Transverse colon (tissue), 4 donors: ENCODE measurements at regions not wholly inside any gene's neighbourhood (a gene's known extent, or its start where the extent isn't known, plus 50 kb on each side); places are given as distances from the start of the nearest gene placed in this dataset.
A peak's percentile ranks its signal among the peaks of the same experiment; 100 is the strongest.
"Not testable (repeated sequence)": the region's sequence is repeated elsewhere in the genome, so short reads cannot be mapped to it uniquely, and the experiment has no call there.

Experiments used
- DNase-seq: peaks from one replicate; pipeline ENCODE4 v3.0.0-alpha.2; 2019
- H3K27ac ChIP-seq, 4 donors: fragments of 200-600 bp; sonication (generic); 2 replicates each; pipeline ENCODE4 v1.5.1; 2016 to 2018; ENCODE audit warnings: inconsistent platforms in 4 of 4
- H3K27me3 ChIP-seq: fragments of 200-600 bp; sonication (generic); 2 replicates; pipeline ENCODE4 v1.5.1; 2017; ENCODE audit warnings: inconsistent platforms
- H3K36me3 ChIP-seq, 4 donors: fragments of 200-600 bp; sonication (generic); 2 replicates each; pipeline ENCODE4 v1.5.1; 2017 to 2019; ENCODE audit warnings: inconsistent platforms in 4 of 4
- H3K4me1 ChIP-seq, 4 donors: fragments of 200-600 bp; sonication (generic); 2 replicates each; pipeline ENCODE4 v1.5.1; 2017 to 2020; ENCODE audit warnings: inconsistent platforms in 4 of 4
- H3K4me3 ChIP-seq, 4 donors: fragments of 200-600 bp; sonication (generic); 1 replicate in 1 of 4; 2 replicates in 3 of 4; pipeline versions ENCODE4 v1.5.1 to v1.6.1; 2017 to 2019; ENCODE audit warnings: inconsistent platforms in 4 of 4
- H3K9me3 ChIP-seq, 2 donors: fragments of 200-600 bp; sonication (generic); 2 replicates each; pipeline ENCODE4 v1.5.1; 2017 to 2019; ENCODE audit warnings: inconsistent platforms in 2 of 2
- EP300 ChIP-seq: sonication (generic); formaldehyde crosslinking; IDR thresholded peaks from one replicate; pipeline ENCODE4 v1.6.1; 2017; ENCODE audit warnings: antibody characterized with exemption, low read depth
- POLR2A ChIP-seq: fragments of 450-650 bp; IDR thresholded peaks from one replicate; pipeline ENCODE4 v1.6.1; 2016; ENCODE audit warnings: antibody characterized with exemption, mild to moderate bottlenecking, moderate library complexity
- POLR2AphosphoS5 ChIP-seq, 3 donors: sonication (generic); formaldehyde crosslinking; IDR thresholded peaks; one replicate each; pipeline ENCODE4 v1.6.1; 2016; ENCODE audit warnings: antibody characterized with exemption in 3 of 3
- WGBS, 2 donors: methylation state at CpG; one replicate each; pipeline ENCODE4 v1.1.5; 2018; ENCODE audit warnings: low coverage in 1 of 2; 5-methylcytosine and 5-hydroxymethylcytosine counted together
- in situ Hi-C, 4 donors: fragments of 200-750 bp; cut with MboI; loops; one replicate each; pipeline versions ENCODE4 v1.15.0 to v1.15.1; 2017; ENCODE audit warnings: low sequenced_read_pairs in 3 of 4, low pct_ligation_motif_present in 1 of 4, low pct_unique_long_range_greater_than_20kb in 1 of 4
- intact Hi-C: fragments of 100-400 bp; cut with DNase I; formaldehyde crosslinking; loops from one replicate; pipeline ENCODE4 v1.15.1; 2023; ENCODE audit warnings: low total_unique reads
- TF ChIP-seq, protein P1 (sequence below), 5 experiments: fragments of 200-600 bp in 3 of 5; fragments of 450-650 bp in 2 of 5; sonication (generic) in 3 of 5; IDR thresholded peaks; 1 replicate in 2 of 5; 2 replicates in 3 of 5; pipeline ENCODE4 v1.5.1; 2016 to 2017; ENCODE audit warnings: antibody characterized with exemption in 5 of 5, inconsistent platforms in 3 of 5, mild to moderate bottlenecking in 2 of 5, moderate library complexity in 1 of 5

DNA sequence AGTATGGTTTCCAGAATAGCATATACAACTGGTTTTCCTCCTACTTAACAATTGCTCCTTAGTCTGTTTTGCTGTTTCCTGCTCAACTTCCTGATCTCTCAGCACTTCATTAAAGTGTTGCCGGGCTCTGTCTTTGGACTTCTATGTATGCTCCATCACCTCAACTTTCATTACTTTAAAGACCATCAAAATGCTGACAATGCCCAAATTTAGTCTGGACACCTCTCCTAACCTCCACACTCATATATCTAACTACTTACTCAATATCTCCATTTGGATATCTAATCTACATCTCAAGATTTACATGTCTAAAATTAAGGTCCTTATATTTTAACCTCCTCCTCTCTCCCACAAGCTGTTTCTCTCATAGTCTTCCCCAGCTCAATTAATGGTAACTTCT lies 54.4 kb upstream of the LGR5 start:
- Histone ChIP-seq H3K4me3 (no peak overlapping the region), H3K4me1 (no peaks in the 10 kb centered on the region), H3K27ac (no peak overlapping the region), H3K36me3 (no peaks in the 10 kb centered on the region), H3K27me3 (no peaks in the 10 kb centered on the region), H3K9me3 (no peaks in the 10 kb centered on the region)
- in situ Hi-C loops (no loop called here), intact Hi-C loops (no loop called here)
- 47 to 67% methylated on average over 1 of the region's 1 CpG for WGBS, 2 donors
- DNase-seq = no peak
- TF ChIP-seq EP300 (no peak), POLR2AphosphoS5 (IDR thresholded peaks at IDR 0.05) (no peak), POLR2A (no peak)
- TF ChIP-seq, protein P1, sequence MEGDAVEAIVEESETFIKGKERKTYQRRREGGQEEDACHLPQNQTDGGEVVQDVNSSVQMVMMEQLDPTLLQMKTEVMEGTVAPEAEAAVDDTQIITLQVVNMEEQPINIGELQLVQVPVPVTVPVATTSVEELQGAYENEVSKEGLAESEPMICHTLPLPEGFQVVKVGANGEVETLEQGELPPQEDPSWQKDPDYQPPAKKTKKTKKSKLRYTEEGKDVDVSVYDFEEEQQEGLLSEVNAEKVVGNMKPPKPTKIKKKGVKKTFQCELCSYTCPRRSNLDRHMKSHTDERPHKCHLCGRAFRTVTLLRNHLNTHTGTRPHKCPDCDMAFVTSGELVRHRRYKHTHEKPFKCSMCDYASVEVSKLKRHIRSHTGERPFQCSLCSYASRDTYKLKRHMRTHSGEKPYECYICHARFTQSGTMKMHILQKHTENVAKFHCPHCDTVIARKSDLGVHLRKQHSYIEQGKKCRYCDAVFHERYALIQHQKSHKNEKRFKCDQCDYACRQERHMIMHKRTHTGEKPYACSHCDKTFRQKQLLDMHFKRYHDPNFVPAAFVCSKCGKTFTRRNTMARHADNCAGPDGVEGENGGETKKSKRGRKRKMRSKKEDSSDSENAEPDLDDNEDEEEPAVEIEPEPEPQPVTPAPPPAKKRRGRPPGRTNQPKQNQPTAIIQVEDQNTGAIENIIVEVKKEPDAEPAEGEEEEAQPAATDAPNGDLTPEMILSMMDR (IDR thresholded peaks at IDR 0.05) = no peak

DNA sequence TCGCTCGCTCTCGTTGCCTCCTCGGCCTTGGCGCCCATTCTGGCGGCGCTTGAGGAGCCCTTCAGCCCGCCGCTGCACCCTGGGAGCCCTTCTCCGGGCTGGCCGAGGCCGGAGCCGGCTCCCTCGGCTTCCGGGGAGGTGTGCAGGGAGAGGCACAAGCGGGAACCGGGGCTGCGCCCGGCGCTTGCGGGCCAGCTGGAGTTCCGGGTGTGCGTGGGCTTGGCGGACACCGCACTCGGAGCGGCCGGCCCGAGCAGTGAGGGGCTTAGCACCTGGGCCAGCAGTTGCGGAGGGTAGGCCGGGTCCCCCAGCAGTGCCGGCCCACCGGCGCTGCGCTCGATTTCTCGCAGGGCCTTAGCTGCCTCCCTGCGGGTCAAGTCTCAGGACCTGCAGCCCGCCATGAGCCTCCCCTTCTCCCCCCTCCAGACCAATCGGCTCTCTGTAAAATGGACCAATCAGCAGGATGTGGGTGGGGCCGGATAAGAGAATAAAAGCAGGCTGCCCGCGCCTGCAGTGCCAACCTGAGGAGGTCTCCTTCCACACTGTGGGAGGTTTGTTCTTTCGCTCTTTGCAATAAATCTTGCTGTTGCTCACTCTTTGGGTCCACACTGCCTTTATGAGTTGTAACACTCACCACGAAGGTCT lies 62.8 kb upstream of the LGR5 start:
- H3K36me3 ChIP-seq, intact Hi-C loops, H3K27ac ChIP-seq, H3K27me3 ChIP-seq, H3K9me3 ChIP-seq, H3K4me3 ChIP-seq, H3K4me1 ChIP-seq, in situ Hi-C loops, DNase-seq: not testable (repeated sequence)
- WGBS, 2 donors = 96 to 100% methylated on average over 2 to 43 of the region's 45 CpGs

DNA sequence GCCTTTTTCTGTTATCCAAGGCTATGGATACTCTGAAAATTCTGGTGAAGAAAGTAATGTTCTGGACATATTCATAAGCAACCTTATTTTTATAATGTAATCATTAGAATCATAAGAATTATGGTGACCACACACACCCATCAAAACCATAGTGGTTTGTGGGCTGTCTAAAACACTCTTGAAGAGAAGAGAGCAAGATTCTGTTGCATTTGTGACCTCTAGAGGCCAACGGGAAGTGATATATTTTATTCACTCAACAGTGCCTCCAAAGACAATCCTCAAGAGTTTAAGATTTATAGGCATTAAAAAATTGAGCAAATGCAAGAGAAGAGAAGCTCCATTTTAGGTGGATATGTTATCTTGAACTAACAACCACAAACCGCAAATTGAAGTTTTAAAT lies 68.5 kb upstream of the LGR5 start:
- intact Hi-C loops = no loop called here

DNA sequence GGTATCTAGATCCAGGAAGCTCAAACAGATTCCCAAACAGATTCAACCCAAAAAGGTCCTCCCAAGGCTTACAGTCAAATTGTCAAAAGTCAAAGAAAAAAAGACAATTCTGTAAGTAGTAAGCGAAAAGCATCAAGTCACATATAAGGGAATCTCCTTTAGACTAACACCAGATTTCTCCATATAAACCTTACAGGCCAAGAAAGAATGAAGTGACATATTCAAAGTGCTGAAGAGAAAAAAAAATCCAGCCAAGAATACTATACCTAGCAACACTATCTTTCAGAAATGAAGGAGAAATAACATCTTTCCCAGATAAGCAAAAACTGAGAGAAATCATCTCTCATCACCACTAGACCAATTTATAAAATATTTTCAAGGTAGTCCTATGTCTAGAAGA lies 79.6 kb upstream of the LGR5 start:
- WGBS, 2 donors = 90 to 100% methylated on average over 1 of the region's 1 CpG
- in situ Hi-C loops = no loop called here
- Histone ChIP-seq H3K36me3 (no peaks in the 10 kb centered on the region), H3K4me3 (no peak overlapping the region), H3K4me1 (no peaks in the 10 kb centered on the region), H3K27me3 (no peaks in the 10 kb centered on the region), H3K27ac (no peak overlapping the region), H3K9me3 (peaks cover 19 to 20% of the 10 kb centered on the region in 2 donors)
- TF ChIP-seq POLR2AphosphoS5 (IDR thresholded peaks at IDR 0.05) (no peak), POLR2A (no peak), EP300 (no peak)
- TF ChIP-seq, protein P1 (IDR thresholded peaks at IDR 0.05) = no peak
- DNase-seq = no peak
- intact Hi-C loops = no loop called here

More for the DNA sequence above, 68.5 kb upstream of the LGR5 start:
- Histone ChIP-seq H3K4me3 (no peak overlapping the region), H3K4me1 (no peaks in the 10 kb centered on the region), H3K27ac (no peak overlapping the region), H3K36me3 (no peaks in the 10 kb centered on the region), H3K9me3 (no peaks in the 10 kb centered on the region), H3K27me3 (no peaks in the 10 kb centered on the region)
- DNase-seq = no peak
- WGBS, 2 donors = 47 to 66% methylated on average over 2 of the region's 2 CpGs
- TF ChIP-seq, protein P1 (IDR thresholded peaks at IDR 0.05) = peak in 1 of 5 experiments; percentile 17
- TF ChIP-seq POLR2A = no peak
- in situ Hi-C loops = no loop called here

DNA sequence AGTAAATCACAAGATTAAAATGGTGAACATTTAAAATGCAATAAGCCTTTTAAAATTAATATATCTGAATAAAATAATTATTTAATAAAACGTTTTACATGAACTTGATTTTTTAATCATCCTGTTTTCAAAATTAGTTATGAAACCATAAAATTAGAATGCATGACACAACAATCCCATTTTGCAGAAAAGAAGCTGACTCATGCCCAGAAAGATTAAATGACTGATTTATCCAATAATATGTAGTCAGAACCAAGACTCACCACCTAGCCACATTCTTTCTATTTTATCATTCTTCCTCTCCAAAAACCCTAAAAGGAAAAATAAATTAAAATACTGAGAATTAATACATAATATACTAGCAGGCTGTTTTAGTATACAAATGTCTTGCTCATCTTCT lies 83.0 kb upstream of the LGR5 start:
- DNase-seq = no peak
- Histone ChIP-seq H3K4me1 (no peaks in the 10 kb centered on the region), H3K9me3 (peaks cover 19 to 20% of the 10 kb centered on the region in 2 donors), H3K36me3 (no peaks in the 10 kb centered on the region), H3K27ac (no peak overlapping the region), H3K27me3 (no peaks in the 10 kb centered on the region), H3K4me3 (no peak overlapping the region)
- TF ChIP-seq POLR2AphosphoS5 (IDR thresholded peaks at IDR 0.05) (no peak), EP300 (no peak), POLR2A (no peak)
- TF ChIP-seq, protein P1 (IDR thresholded peaks at IDR 0.05) = no peak
- in situ Hi-C loops = no loop called here
- intact Hi-C loops = no loop called here
- 0% methylated on average over 1 of the region's 1 CpG for WGBS, 2 donors
